H1 (cell line): ENCODE measurements at regions not wholly inside any gene's neighbourhood (a gene's known extent, or its start where the extent isn't known, plus 50 kb on each side); places are given as distances from the start of the nearest gene placed in this dataset.

Source experiments
- CTCF ChIA-PET: fragments of 300-600 bp; sonication (Branson Sonifier 250); formaldehyde crosslinking; loops from one replicate; lab custom pipeline; 2021; ENCODE audit not compliant: partially characterized antibody; lab: Charles Lee
- POLR2A ChIA-PET: fragments of 300-600 bp; sonication (Branson Sonifier 250); formaldehyde crosslinking; loops from one replicate; lab custom pipeline; 2021; ENCODE audit warnings: inconsistent platforms; ENCODE audit not compliant: partially characterized antibody; lab: Charles Lee
- DNase-seq, 2 experiments: peaks; one replicate each; pipeline versions ENCODE4 v3.0.0 to v3.0.0-alpha.2; 2010 to 2022; ENCODE audit warnings: low spot score in 2 of 2, low read depth in 1 of 2, mixed read lengths in 1 of 2
- FAIRE-seq: peaks from 2 replicates; lab custom pipeline; 2011; peaks lifted over from hg19 to GRCh38; lab: Jason Lieb, UNC
- H2AFZ ChIP-seq: 2 replicates; pipeline ENCODE4 v1.8.1; 2012; ENCODE audit warnings: low read length, inconsistent platforms
- H2AK5ac ChIP-seq: 2 replicates; pipeline ENCODE4 v1.6.1; 2013; ENCODE audit warnings: low read depth, low read length
- H2BK120ac ChIP-seq: replicated peaks from 2 replicates; pipeline ENCODE3; 2013; ENCODE audit warnings: low read depth, low read length, inconsistent platforms
- H2BK12ac ChIP-seq: 2 replicates; pipeline ENCODE4 v1.6.1; 2013; ENCODE audit warnings: low read depth, low read length
- H2BK15ac ChIP-seq: 2 replicates; pipeline ENCODE4 v1.6.1; 2013; ENCODE audit warnings: low read length
- H2BK20ac ChIP-seq: 2 replicates; pipeline ENCODE4 v1.6.1; 2013; ENCODE audit warnings: low read length
- H2BK5ac ChIP-seq: 2 replicates; pipeline ENCODE4 v1.6.1; 2013; ENCODE audit warnings: low read depth, low read length
- H3K14ac ChIP-seq: 2 replicates; pipeline ENCODE4 v1.6.1; 2013; ENCODE audit warnings: inconsistent platforms; ENCODE audit not compliant: insufficient read length
- H3K18ac ChIP-seq: 2 replicates; pipeline ENCODE4 v1.6.1; 2013; ENCODE audit warnings: low read length; ENCODE audit errors: extremely low read depth
- H3K23ac ChIP-seq: 2 replicates; pipeline ENCODE4 v1.6.1; 2013; ENCODE audit warnings: inconsistent platforms; ENCODE audit not compliant: insufficient read length
- H3K23me2 ChIP-seq: 2 replicates; pipeline ENCODE4 v1.6.1; 2013; ENCODE audit warnings: low read depth, low read length
- H3K27ac ChIP-seq: 2 replicates; pipeline ENCODE4 v1.6.1; 2011; ENCODE audit warnings: low read depth, low read length, inconsistent platforms
- H3K27me3 ChIP-seq, 4 experiments: replicated peaks in 1 of 4; 1 replicate in 1 of 4; 2 replicates in 3 of 4; pipeline versions ENCODE4 v1.6.1 to v1.8.1; 2011 to 2013; ENCODE audit warnings: low read length in 3 of 4, mild to moderate bottlenecking in 3 of 4, inconsistent platforms in 2 of 4, mixed read lengths in 2 of 4, moderate library complexity in 1 of 4; ENCODE audit not compliant: control insufficient read depth in 3 of 4, insufficient read depth in 3 of 4; ENCODE audit errors: extremely low read depth in 1 of 4
- H3K36me3 ChIP-seq, 4 experiments: 2 replicates each; pipeline versions ENCODE4 v1.6.1 to v1.8.1; 2011 to 2013; ENCODE audit warnings: mild to moderate bottlenecking in 4 of 4, low read length in 3 of 4, moderate library complexity in 2 of 4, control low read depth in 1 of 4, inconsistent platforms in 1 of 4; ENCODE audit not compliant: insufficient read depth in 4 of 4, control insufficient read depth in 2 of 4
- H3K4ac ChIP-seq: replicated peaks from 2 replicates; pipeline ENCODE3; 2013; ENCODE audit warnings: low read length, low read depth, mixed read lengths, inconsistent platforms; ENCODE audit not compliant: insufficient read length
- H3K4me1 ChIP-seq, 4 experiments: replicated peaks in 1 of 4; 1 replicate in 1 of 4; 2 replicates in 3 of 4; pipeline versions ENCODE4 v1.6.1 to v1.8.1; 2011 to 2013; ENCODE audit warnings: low read length in 3 of 4, inconsistent platforms in 2 of 4, mixed read lengths in 1 of 4; ENCODE audit not compliant: insufficient read depth in 4 of 4, control insufficient read depth in 3 of 4
- H3K4me2 ChIP-seq, 2 experiments: 2 replicates each; pipeline versions ENCODE4 v1.6.1 to v1.8.1; 2011 to 2013; ENCODE audit warnings: low read depth in 2 of 2, low read length in 2 of 2, control low read depth in 1 of 2, inconsistent platforms in 1 of 2, mild to moderate bottlenecking in 1 of 2; ENCODE audit not compliant: insufficient read depth in 1 of 2
- H3K4me3 ChIP-seq, 4 experiments: fragments of 200-600, 300-600 bp in 1 of 4; sonication (generic), shearing (Covaris generic), sonication (Bioruptor Twin) in 1 of 4; 2 replicates each; pipeline versions ENCODE4 v1.5.1 to v1.8.1; 2011 to 2016; ENCODE audit warnings: low read length in 4 of 4, low read depth in 3 of 4, control low read depth in 2 of 4, inconsistent platforms in 2 of 4, mild to moderate bottlenecking in 2 of 4, mixed read lengths in 1 of 4, moderate library complexity in 1 of 4; ENCODE audit not compliant: insufficient read depth in 2 of 4; ENCODE audit errors: extremely low read depth in 1 of 4
- H3K56ac ChIP-seq: replicated peaks from 2 replicates; pipeline ENCODE3; 2013; ENCODE audit warnings: low read depth, mild to moderate bottlenecking, mixed read lengths, low read length, inconsistent platforms; ENCODE audit not compliant: insufficient read length
- H3K79me1 ChIP-seq: 2 replicates; pipeline ENCODE4 v1.6.1; 2013; ENCODE audit warnings: low read depth, low read length, control low read depth
- H3K79me2 ChIP-seq, 2 experiments: 2 replicates each; pipeline versions ENCODE4 v1.6.1 to v1.8.1; 2012 to 2013; ENCODE audit warnings: low read length in 2 of 2, mild to moderate bottlenecking in 2 of 2, inconsistent platforms in 1 of 2; ENCODE audit not compliant: insufficient read depth in 2 of 2, control insufficient read depth in 1 of 2
- H3K9ac ChIP-seq, 4 experiments: replicated peaks in 1 of 4; 1 replicate in 1 of 4; 2 replicates in 3 of 4; pipeline versions ENCODE4 v1.6.1 to v1.8.1; 2011 to 2013; ENCODE audit warnings: low read depth in 3 of 4, low read length in 3 of 4, control low read depth in 2 of 4, mild to moderate bottlenecking in 2 of 4, moderate library complexity in 2 of 4, inconsistent platforms in 1 of 4; ENCODE audit errors: extremely low read depth in 1 of 4
- H3K9me3 ChIP-seq, 2 experiments: 2 replicates each; pipeline versions ENCODE4 v1.6.1 to v1.8.1; 2012 to 2013; ENCODE audit warnings: mild to moderate bottlenecking in 2 of 2, moderate library complexity in 2 of 2, control low read depth in 1 of 2, inconsistent platforms in 1 of 2, low read depth in 1 of 2, low read length in 1 of 2, mixed read lengths in 1 of 2; ENCODE audit not compliant: insufficient read depth in 2 of 2
- H4K20me1 ChIP-seq, 2 experiments: replicated peaks in 1 of 2; 2 replicates each; pipeline versions ENCODE3 to v1.8.1; 2011 to 2013; ENCODE audit warnings: inconsistent platforms in 2 of 2, low read length in 2 of 2, mild to moderate bottlenecking in 1 of 2; ENCODE audit not compliant: insufficient read depth in 2 of 2, control insufficient read depth in 1 of 2
- H4K5ac ChIP-seq: 2 replicates; pipeline ENCODE4 v1.6.1; 2013; ENCODE audit warnings: low read length, low read depth, mixed read lengths, inconsistent platforms; ENCODE audit not compliant: insufficient read length
- H4K8ac ChIP-seq: 2 replicates; pipeline ENCODE4 v1.8.0; 2013; ENCODE audit warnings: mild to moderate bottlenecking, moderate library complexity, low read length, inconsistent platforms; ENCODE audit not compliant: insufficient read depth; ENCODE audit errors: extremely low read depth
- H4K91ac ChIP-seq: replicated peaks from 2 replicates; pipeline ENCODE3; 2013; ENCODE audit warnings: low read length, mixed read lengths, inconsistent platforms; ENCODE audit not compliant: insufficient read length
- CBX8 ChIP-seq: fragments of 300-800, 300-1000 bp; sonication (generic); IDR thresholded peaks from 2 replicates; pipeline ENCODE4 v1.7.1; 2016; ENCODE audit warnings: low read depth, low read length, borderline replicate concordance
- CREB1 ChIP-seq: IDR thresholded peaks from 2 replicates; pipeline ENCODE4 v1.6.1; 2012; ENCODE audit warnings: inconsistent platforms
- CTCF ChIP-seq, 3 experiments: IDR thresholded peaks; 1 replicate in 2 of 3; 2 replicates in 1 of 3; pipeline versions ENCODE4 v1.5.1 to v1.6.1; 2011; ENCODE audit warnings: low read length in 3 of 3, mild to moderate bottlenecking in 3 of 3, inconsistent platforms in 2 of 3, low read depth in 1 of 3, moderate library complexity in 1 of 3; ENCODE audit not compliant: insufficient read depth in 1 of 3; ENCODE audit errors: control extremely low read depth in 1 of 3
- EP300 ChIP-seq, 2 experiments: IDR thresholded peaks; 1 replicate in 1 of 2; 2 replicates in 1 of 2; pipeline ENCODE4 v1.6.1; 2011 to 2012; ENCODE audit warnings: low read depth in 2 of 2, low read length in 2 of 2, mild to moderate bottlenecking in 2 of 2, borderline replicate concordance in 1 of 2, inconsistent platforms in 1 of 2, moderate library complexity in 1 of 2
- KDM5A ChIP-seq: fragments of 200-600 bp; IDR thresholded peaks from 2 replicates; pipeline ENCODE4 v1.7.1; 2012; ENCODE audit warnings: mild to moderate bottlenecking, low read length, inconsistent platforms, mixed read lengths
- NRF1 ChIP-seq: IDR thresholded peaks from 2 replicates; pipeline ENCODE4 v1.6.1; 2011; ENCODE audit warnings: mild to moderate bottlenecking, low read depth, low read length, improper control_type of control experiment
- PHF8 ChIP-seq: fragments of 200-600 bp; sonication (generic); conservative IDR thresholded peaks from 2 replicates; pipeline ENCODE4 v1.7.1; 2012; ENCODE audit warnings: low read depth, mild to moderate bottlenecking, inconsistent platforms, low read length, moderate library complexity
- POLR2AphosphoS5 ChIP-seq: IDR thresholded peaks from 2 replicates; pipeline ENCODE4 v1.6.1; 2011; ENCODE audit warnings: low read depth, low read length
- RNF2 ChIP-seq: fragments of 200-900, 300-1000 bp; sonication (generic); IDR thresholded peaks from 2 replicates; pipeline ENCODE4 v1.7.1; 2016; ENCODE audit warnings: borderline replicate concordance, low read depth, mild to moderate bottlenecking, antibody characterized with exemption, low read length; ENCODE audit not compliant: poor library complexity, severe bottlenecking; ENCODE audit errors: missing control alignments
- SP4 ChIP-seq: IDR thresholded peaks from 2 replicates; pipeline ENCODE4 v1.6.1; 2012; ENCODE audit warnings: low read length, inconsistent platforms
- TAF1 ChIP-seq: IDR thresholded peaks from 2 replicates; pipeline ENCODE4 v1.6.1; 2011; ENCODE audit warnings: mild to moderate bottlenecking, low read depth, low read length
- TBP ChIP-seq: IDR thresholded peaks from 2 replicates; pipeline ENCODE4 v1.6.1; 2011; ENCODE audit warnings: low read depth, low read length, improper control_type of control experiment
- ZNF274 ChIP-seq: IDR thresholded peaks from 2 replicates; pipeline ENCODE4 v1.7.0; 2012; ENCODE audit warnings: low read length, borderline replicate concordance; ENCODE audit errors: extremely low read depth
- WGBS, 2 experiments: shearing (Covaris generic) in 1 of 2; methylation state at CpG; one replicate each; pipeline versions ENCODE4 v1.1.6 to v1.1.7; 2013 to 2015; ENCODE audit warnings: low lambda C conversion rate in 2 of 2, mixed read lengths in 2 of 2, inconsistent platforms in 1 of 2, low coverage in 1 of 2, missing lambda C conversion rate in 1 of 2; ENCODE audit not compliant: insufficient replicate concordance in 2 of 2, insufficient coverage in 1 of 2, insufficient read length in 1 of 2; ENCODE audit errors: extremely low coverage in 1 of 2, missing lambda C conversion rate in 1 of 2; 5-methylcytosine and 5-hydroxymethylcytosine counted together

DNA sequence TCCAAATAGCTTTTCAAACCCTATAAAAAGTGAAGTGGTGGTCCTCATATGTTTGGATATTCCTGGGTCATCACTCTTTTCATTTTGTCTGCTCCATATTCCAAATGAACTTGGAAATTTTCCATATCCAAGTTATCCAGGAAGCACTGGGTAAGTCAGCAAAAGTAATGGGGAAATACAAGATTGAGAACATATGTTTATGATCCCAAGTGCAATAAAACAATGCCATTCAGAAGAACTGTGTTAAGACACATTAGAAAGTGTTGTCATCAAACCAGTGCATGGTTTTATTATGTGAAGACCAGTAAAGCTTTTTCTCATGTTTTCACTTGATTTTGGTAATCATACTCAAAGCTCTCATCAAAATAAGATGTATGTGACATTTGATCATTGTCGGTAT is 363.4 kb downstream of the RPRM start:
- FAIRE-seq (no peak), DNase-seq (no peak)
- H3K4me3 ChIP-seq, result no peak overlapping the region
- POLR2A ChIA-PET, result no interaction called here
- H3K23ac ChIP-seq, result no peak overlapping the region
- H3K14ac ChIP-seq, result no peak overlapping the region
- H2BK5ac ChIP-seq, result no peak overlapping the region
- no peak overlapping the region for H3K4ac ChIP-seq
- TF ChIP-seq TBP (no peak), RNF2 (no peak), EP300 (IDR thresholded peaks at IDR 0.05; ENCODE audit: borderline replicate concordance in 1 of 2, low read depth in 2 of 2, low read length in 2 of 2) (no peak), PHF8 (no peak), SP4 (no peak), CTCF (IDR thresholded peaks at IDR 0.05; ENCODE audit: control extremely low read depth in 1 of 3, insufficient read depth in 1 of 3, low read depth in 1 of 3, low read length in 3 of 3) (no peak), CREB1 (no peak), TAF1 (no peak), ZNF274 (no peak), NRF1 (no peak), KDM5A (no peak), POLR2AphosphoS5 (no peak), CBX8 (no peak)
- 94% methylated on average over 1 of the region's 1 CpG; no CpG with 5 or more reads in 1 of the 2 experiments for WGBS, 2 experiments
- H3K27ac ChIP-seq, result no peak overlapping the region
- H4K20me1 ChIP-seq, result no peaks in the 10 kb centered on the region
- CTCF ChIA-PET, result interaction anchor here (1.0 to 1.6 kb wide), 2 partner anchors 15 to 190 kb away, joined by 3 to 5 read pairs; no protein-coding TSS in a partner anchor
- no peak overlapping the region for H3K9ac ChIP-seq
- H3K56ac ChIP-seq, result no peak overlapping the region
- H4K91ac ChIP-seq, result no peak overlapping the region
- H4K5ac ChIP-seq, result no peak overlapping the region
- H2AFZ ChIP-seq, result no peak overlapping the region
- no peak overlapping the region for H3K4me2 ChIP-seq
- no peak overlapping the region for H2BK20ac ChIP-seq
- no peak overlapping the region for H2BK15ac ChIP-seq
- H2BK120ac ChIP-seq, result no peak overlapping the region
- H3K27me3 ChIP-seq, result no peaks in the 10 kb centered on the region
- no peaks in the 10 kb centered on the region for H3K79me1 ChIP-seq
- H3K18ac ChIP-seq, result no peak overlapping the region
- no peak overlapping the region for H4K8ac ChIP-seq
- no peaks in the 10 kb centered on the region for H3K9me3 ChIP-seq
- H2BK12ac ChIP-seq, result no peak overlapping the region
- H3K23me2 ChIP-seq, result no peaks in the 10 kb centered on the region; the same call in 1 of the 2 replicates
- H3K79me2 ChIP-seq, result no peaks in the 10 kb centered on the region
- no peaks in the 10 kb centered on the region for H3K4me1 ChIP-seq
- H3K36me3 ChIP-seq, result no peaks in the 10 kb centered on the region
- no peak overlapping the region for H2AK5ac ChIP-seq
